ENCODE measurements at regions not wholly inside any gene's neighbourhood (a gene's known extent, or its start where the extent isn't known, plus 50 kb on each side); places are given as distances from the start of the nearest gene placed in this dataset.

DNA sequence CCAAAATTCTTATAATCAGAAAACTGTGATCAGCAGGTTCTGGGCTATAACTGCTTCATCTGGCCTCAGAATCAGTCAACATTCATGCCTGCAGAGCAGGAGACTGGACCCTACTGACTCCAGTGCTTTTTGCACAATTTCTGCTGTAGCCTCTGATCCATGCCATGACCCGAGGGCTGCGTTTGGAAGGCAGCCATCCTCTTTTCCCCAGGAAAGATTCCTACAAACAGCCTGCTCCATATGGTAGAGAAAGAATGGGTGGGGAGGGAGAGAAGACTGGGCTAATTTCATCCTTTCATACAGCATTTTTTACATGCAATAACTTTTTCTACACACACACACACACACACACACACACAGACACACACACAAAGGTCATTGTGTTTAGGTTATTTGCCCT, 133.0 kb upstream of the MMADHC start:
- TF ChIP-seq, protein P1, sequence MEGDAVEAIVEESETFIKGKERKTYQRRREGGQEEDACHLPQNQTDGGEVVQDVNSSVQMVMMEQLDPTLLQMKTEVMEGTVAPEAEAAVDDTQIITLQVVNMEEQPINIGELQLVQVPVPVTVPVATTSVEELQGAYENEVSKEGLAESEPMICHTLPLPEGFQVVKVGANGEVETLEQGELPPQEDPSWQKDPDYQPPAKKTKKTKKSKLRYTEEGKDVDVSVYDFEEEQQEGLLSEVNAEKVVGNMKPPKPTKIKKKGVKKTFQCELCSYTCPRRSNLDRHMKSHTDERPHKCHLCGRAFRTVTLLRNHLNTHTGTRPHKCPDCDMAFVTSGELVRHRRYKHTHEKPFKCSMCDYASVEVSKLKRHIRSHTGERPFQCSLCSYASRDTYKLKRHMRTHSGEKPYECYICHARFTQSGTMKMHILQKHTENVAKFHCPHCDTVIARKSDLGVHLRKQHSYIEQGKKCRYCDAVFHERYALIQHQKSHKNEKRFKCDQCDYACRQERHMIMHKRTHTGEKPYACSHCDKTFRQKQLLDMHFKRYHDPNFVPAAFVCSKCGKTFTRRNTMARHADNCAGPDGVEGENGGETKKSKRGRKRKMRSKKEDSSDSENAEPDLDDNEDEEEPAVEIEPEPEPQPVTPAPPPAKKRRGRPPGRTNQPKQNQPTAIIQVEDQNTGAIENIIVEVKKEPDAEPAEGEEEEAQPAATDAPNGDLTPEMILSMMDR (conservative IDR thresholded peaks at IDR 0.05 in 1 of 2, IDR thresholded peaks at IDR 0.05 in 1 of 2; ENCODE audit: low read depth in 1 of 2, low read length in 2 of 2), result no peak
- no peak for TF ChIP-seq EZH2 (IDR thresholded peaks at IDR 0.05; ENCODE audit: low read length, missing control alignments)

Data from fibroblast of lung (primary cell).